ENCODE measurements at regions not wholly inside any gene's neighbourhood (a gene's known extent, or its start where the extent isn't known, plus 50 kb on each side); places are given as distances from the start of the nearest gene placed in this dataset.

GRCh38 chr16:86740298-86740697 is 161.9 kb downstream of the FOXL1 start:
- no peak for TF ChIP-seq CTCF (IDR thresholded peaks at IDR 0.05)
- Mint-ChIP-seq H3K27ac (ENCODE audit: unreplicated experiment) (peak overlapping the region; percentile 94), H3K36me3 (ENCODE audit: low read depth) (no peaks in the 10 kb centered on the region), H3K4me1 (ENCODE audit: low read depth) (peaks cover 36% of the 10 kb centered on the region), H3K27me3 (ENCODE audit: low read depth) (no peaks in the 10 kb centered on the region), H3K9me3 (ENCODE audit: low read depth) (no peaks in the 10 kb centered on the region), H3K4me3 (ENCODE audit: unreplicated experiment) (no peak overlapping the region)
- DNase-seq (ENCODE audit: low spot score) = no peak

GRCh38 chr16:86740906-86741799 is 162.8 kb downstream of the FOXL1 start:
- peaks cover 35% of the 10 kb centered on the region for H3K4me1 Mint-ChIP-seq (ENCODE audit: low read depth)
- H3K27me3 Mint-ChIP-seq (ENCODE audit: low read depth) = no peaks in the 10 kb centered on the region
- H3K27ac Mint-ChIP-seq (ENCODE audit: unreplicated experiment) = peak overlapping the region; percentile 94

GRCh38 chr16:86747761-86748160 is 169.4 kb downstream of the FOXL1 start:
- Mint-ChIP-seq H3K27me3 (ENCODE audit: low read depth) (no peaks in the 10 kb centered on the region), H3K4me1 (ENCODE audit: low read depth) (peaks cover 49% of the 10 kb centered on the region), H3K9me3 (ENCODE audit: low read depth) (no peaks in the 10 kb centered on the region), H3K4me3 (ENCODE audit: unreplicated experiment) (no peak overlapping the region), H3K27ac (ENCODE audit: unreplicated experiment) (no peak overlapping the region), H3K36me3 (ENCODE audit: low read depth) (no peaks in the 10 kb centered on the region)
- no peak for DNase-seq (ENCODE audit: low spot score)
- no peak for TF ChIP-seq CTCF (IDR thresholded peaks at IDR 0.05)

More at GRCh38 chr16:86740906-86741799, 162.8 kb downstream of the FOXL1 start:
- TF ChIP-seq CTCF (IDR thresholded peaks at IDR 0.05) = no peak
- no peak for DNase-seq (ENCODE audit: low spot score)
- Mint-ChIP-seq H3K9me3 (ENCODE audit: low read depth) (no peaks in the 10 kb centered on the region), H3K36me3 (ENCODE audit: low read depth) (no peaks in the 10 kb centered on the region), H3K4me3 (ENCODE audit: unreplicated experiment) (peak overlapping the region; percentile 75)

GRCh38 chr16:86748652-86749051 is 170.3 kb downstream of the FOXL1 start:
- no peaks in the 10 kb centered on the region for H3K9me3 Mint-ChIP-seq (ENCODE audit: low read depth)
- H3K27ac Mint-ChIP-seq (ENCODE audit: unreplicated experiment) = no peak overlapping the region
- TF ChIP-seq CTCF (IDR thresholded peaks at IDR 0.05) = no peak
- DNase-seq (ENCODE audit: low spot score) = no peak
- H3K27me3 Mint-ChIP-seq (ENCODE audit: low read depth) = no peaks in the 10 kb centered on the region
- H3K4me3 Mint-ChIP-seq (ENCODE audit: unreplicated experiment) = no peak overlapping the region
- no peaks in the 10 kb centered on the region for H3K36me3 Mint-ChIP-seq (ENCODE audit: low read depth)
- peaks cover 47% of the 10 kb centered on the region for H3K4me1 Mint-ChIP-seq (ENCODE audit: low read depth)

- DNase-seq (ENCODE audit: low spot score) = no peak
Measured at GRCh38 chr16:86751076-86752030, 173.0 kb downstream of the FOXL1 start.

More at GRCh38 chr16:86751076-86752030, 173.0 kb downstream of the FOXL1 start:
- H3K9me3 Mint-ChIP-seq (ENCODE audit: low read depth) = no peaks in the 10 kb centered on the region
- peaks cover 46% of the 10 kb centered on the region for H3K4me1 Mint-ChIP-seq (ENCODE audit: low read depth)
- no peaks in the 10 kb centered on the region for H3K36me3 Mint-ChIP-seq (ENCODE audit: low read depth)
- peak overlapping the region; percentile 99 for H3K27ac Mint-ChIP-seq (ENCODE audit: unreplicated experiment)
- TF ChIP-seq CTCF (IDR thresholded peaks at IDR 0.05) = peak; percentile 50
- peak overlapping the region; percentile 46 for H3K4me3 Mint-ChIP-seq (ENCODE audit: unreplicated experiment)
- no peaks in the 10 kb centered on the region for H3K27me3 Mint-ChIP-seq (ENCODE audit: low read depth)
